MCF 10A (cell line): ENCODE measurements at regions not wholly inside any gene's neighbourhood (a gene's known extent, or its start where the extent isn't known, plus 50 kb on each side); places are given as distances from the start of the nearest gene placed in this dataset.

Experiments
- BruUV-seq: library from RNA; stranded (reverse); fragments of 400-500 nt; replicated peaks from 2 replicates; lab custom pipeline; 2021; lab: Mats Ljungman, UMichigan
- CTCF ChIA-PET: fragments of 300-600 bp; sonication (Branson Sonifier 250); formaldehyde crosslinking; extraction: SDS; loops from one replicate; lab custom pipeline; 2021; ENCODE audit warnings: antibody characterized with exemption, inconsistent platforms; lab: Yijun Ruan, JAX
- POLR2A ChIA-PET: fragments of 300-600, 350-650 bp; sonication (Branson Sonifier 250); formaldehyde crosslinking; extraction: SDS; loops from one replicate; lab custom pipeline; 2020; ENCODE audit warnings: antibody characterized with exemption, inconsistent platforms; lab: Yijun Ruan, JAX
- DNase-seq: peaks from one replicate; pipeline ENCODE4 v3.0.0-alpha.2; 2018; ENCODE audit not compliant: unreplicated experiment
- H3K27ac Mint-ChIP-seq: one replicate; pipeline ENCODE4 v1.8.0; 2022; ENCODE audit warnings: mild to moderate bottlenecking, low read depth, mixed read lengths; ENCODE audit not compliant: unreplicated experiment
- H3K27me3 Mint-ChIP-seq: one replicate; pipeline ENCODE4 v1.8.0; 2022; ENCODE audit warnings: mixed read lengths; ENCODE audit not compliant: insufficient read depth, unreplicated experiment
- H3K36me3 Mint-ChIP-seq: one replicate; pipeline ENCODE4 v1.8.0; 2022; ENCODE audit warnings: mild to moderate bottlenecking, moderate library complexity, mixed read lengths; ENCODE audit not compliant: insufficient read depth, unreplicated experiment
- H3K4me1 Mint-ChIP-seq: one replicate; pipeline ENCODE4 v1.8.0; 2022; ENCODE audit warnings: mixed read lengths; ENCODE audit not compliant: insufficient read depth, unreplicated experiment
- H3K4me3 Mint-ChIP-seq: one replicate; pipeline ENCODE4 v1.8.0; 2022; ENCODE audit warnings: mild to moderate bottlenecking, moderate library complexity, mixed read lengths; ENCODE audit not compliant: unreplicated experiment
- H3K9me3 Mint-ChIP-seq: one replicate; pipeline ENCODE4 v1.8.0; 2022; ENCODE audit warnings: mixed read lengths; ENCODE audit not compliant: unreplicated experiment
- intact Hi-C: fragments of 100-400 bp; cut with micrococcal nuclease; formaldehyde crosslinking; loops from 2 replicates; pipeline ENCODE4 v1.14.1; 2022
- TF ChIP-seq, protein P1 (sequence below): fragments of 200-600 bp; IDR thresholded peaks from one replicate; pipeline ENCODE4 v1.8.0; 2022; ENCODE audit warnings: antibody characterized with exemption, mild to moderate bottlenecking; ENCODE audit not compliant: unreplicated experiment

DNA sequence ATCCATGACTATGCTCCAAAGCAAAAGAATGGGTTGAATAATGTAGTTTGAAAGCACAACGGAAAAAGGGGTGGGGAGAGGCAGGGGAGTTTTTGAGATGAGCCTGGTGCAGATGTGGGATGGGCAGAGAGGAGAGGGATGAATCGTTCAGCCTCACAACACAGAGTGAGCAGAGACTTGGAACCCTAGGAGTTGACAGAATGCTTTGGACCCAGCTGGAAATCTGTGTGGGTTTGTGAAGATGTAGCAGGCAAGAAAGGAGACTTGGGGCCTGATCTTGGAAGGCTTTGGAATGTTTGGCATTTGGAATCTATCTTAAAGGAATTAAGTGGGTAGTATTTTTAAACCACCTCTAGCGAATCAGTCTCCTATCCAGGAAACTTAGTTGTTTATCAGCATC, 66.0 kb upstream of the KCTD1 start:
- Mint-ChIP-seq H3K4me3 (no peak overlapping the region), H3K4me1 (peaks cover 15% of the 10 kb centered on the region), H3K27ac (no peak overlapping the region), H3K36me3 (no peaks in the 10 kb centered on the region), H3K9me3 (no peaks in the 10 kb centered on the region), H3K27me3 (no peaks in the 10 kb centered on the region)
- no peak for DNase-seq
- ChIA-PET POLR2A (interaction anchor here (0.6 to 0.8 kb wide), 2 partner anchors 30 to 69 kb away, joined by 3 read pairs; no protein-coding TSS in a partner anchor), CTCF (interaction anchor here (1.8 kb wide), 1 partner anchor 209 kb away, joined by 7 read pairs; no protein-coding TSS in a partner anchor)
- TF ChIP-seq, protein P1, sequence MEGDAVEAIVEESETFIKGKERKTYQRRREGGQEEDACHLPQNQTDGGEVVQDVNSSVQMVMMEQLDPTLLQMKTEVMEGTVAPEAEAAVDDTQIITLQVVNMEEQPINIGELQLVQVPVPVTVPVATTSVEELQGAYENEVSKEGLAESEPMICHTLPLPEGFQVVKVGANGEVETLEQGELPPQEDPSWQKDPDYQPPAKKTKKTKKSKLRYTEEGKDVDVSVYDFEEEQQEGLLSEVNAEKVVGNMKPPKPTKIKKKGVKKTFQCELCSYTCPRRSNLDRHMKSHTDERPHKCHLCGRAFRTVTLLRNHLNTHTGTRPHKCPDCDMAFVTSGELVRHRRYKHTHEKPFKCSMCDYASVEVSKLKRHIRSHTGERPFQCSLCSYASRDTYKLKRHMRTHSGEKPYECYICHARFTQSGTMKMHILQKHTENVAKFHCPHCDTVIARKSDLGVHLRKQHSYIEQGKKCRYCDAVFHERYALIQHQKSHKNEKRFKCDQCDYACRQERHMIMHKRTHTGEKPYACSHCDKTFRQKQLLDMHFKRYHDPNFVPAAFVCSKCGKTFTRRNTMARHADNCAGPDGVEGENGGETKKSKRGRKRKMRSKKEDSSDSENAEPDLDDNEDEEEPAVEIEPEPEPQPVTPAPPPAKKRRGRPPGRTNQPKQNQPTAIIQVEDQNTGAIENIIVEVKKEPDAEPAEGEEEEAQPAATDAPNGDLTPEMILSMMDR, result no peak
- BruUV-seq, result no TSS peak
- intact Hi-C loops, result no loop called here
